ENCODE measurements at regions not wholly inside any gene's neighbourhood (a gene's known extent, or its start where the extent isn't known, plus 50 kb on each side); places are given as distances from the start of the nearest gene placed in this dataset. TPM values are rescaled to one million over a fixed set of nuclear protein-coding genes. Genes with fewer than 3 reads are reported as not detected.

MicroRNAs in the stretch of these regions (microRNA counts, 767-probe panel; counts per million panel counts)
- not detected for microRNA hsa-miR-920

Small RNA genes lying in the stretch of these regions (microRNA-seq; reads per million reads assigned to microRNA genes)
- gene MIR920 (ENCODE audit: borderline microRNAs expressed): not detected

Small RNA genes lying in the stretch of these regions (small RNA-seq; reads per million reads assigned to genes)
- gene MIR920 (not detected), gene RN7SL38P (0.81 reads per million, percentile 48 among the genes with 10 or more reads in this experiment)
